Activated CD4-positive, alpha-beta T cell treated with anti-CD3 and anti-CD28 coated beads, Interleukin-2, Interleukin-4, amounts not matched to agents 100 ng/mL and 50 ng/mL, durations not matched to agents 16 hours and 8 hours (primary cell): ENCODE measurements at regions not wholly inside any gene's neighbourhood (a gene's known extent, or its start where the extent isn't known, plus 50 kb on each side); places are given as distances from the start of the nearest gene placed in this dataset.

Experiments used
- DNase-seq: peaks from one replicate; pipeline ENCODE4 v3.0.0-alpha.2; 2020; ENCODE audit warnings: low spot score

DNA sequence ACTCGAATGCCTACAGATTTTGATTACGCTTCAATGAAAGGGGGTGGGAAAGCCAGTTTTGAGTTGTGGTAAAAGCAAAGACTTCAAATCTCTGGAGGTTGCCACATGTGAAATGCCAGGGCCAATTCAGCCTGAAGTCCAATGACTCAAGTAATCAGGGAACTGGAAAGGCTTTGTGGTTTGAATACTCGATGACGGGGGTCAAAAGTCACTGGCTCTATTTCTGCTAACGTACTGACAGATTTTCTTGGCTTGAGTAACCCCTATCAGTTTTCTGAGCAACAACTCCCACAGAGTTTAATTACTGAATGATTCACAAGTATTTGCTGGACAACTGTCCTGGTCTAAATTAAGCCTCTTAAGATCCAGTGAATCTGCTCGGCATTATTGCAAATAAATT is 152.2 kb downstream of the SIPA1L2 start:
- no peak for DNase-seq

DNA sequence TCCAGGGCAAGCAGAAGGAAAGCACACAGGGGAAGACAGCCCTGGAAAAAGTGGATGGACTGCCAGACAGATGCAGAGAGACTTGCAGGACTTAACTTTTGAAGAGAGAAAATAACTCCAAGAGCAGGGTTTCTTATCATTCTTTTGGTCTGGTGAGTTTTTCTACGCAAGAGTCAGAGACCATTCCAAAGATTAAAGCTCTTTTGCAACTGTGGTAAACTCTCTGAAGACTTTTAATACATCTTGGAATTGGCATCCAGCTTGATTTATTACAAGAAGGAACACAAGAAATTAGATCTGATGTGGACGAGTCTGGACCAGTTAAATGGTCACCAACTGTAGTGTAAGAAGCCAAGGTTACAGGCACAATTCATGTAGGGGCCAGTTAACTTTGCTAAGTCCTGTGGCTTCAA is 153.4 kb downstream of the SIPA1L2 start:
- no peak for DNase-seq

DNA sequence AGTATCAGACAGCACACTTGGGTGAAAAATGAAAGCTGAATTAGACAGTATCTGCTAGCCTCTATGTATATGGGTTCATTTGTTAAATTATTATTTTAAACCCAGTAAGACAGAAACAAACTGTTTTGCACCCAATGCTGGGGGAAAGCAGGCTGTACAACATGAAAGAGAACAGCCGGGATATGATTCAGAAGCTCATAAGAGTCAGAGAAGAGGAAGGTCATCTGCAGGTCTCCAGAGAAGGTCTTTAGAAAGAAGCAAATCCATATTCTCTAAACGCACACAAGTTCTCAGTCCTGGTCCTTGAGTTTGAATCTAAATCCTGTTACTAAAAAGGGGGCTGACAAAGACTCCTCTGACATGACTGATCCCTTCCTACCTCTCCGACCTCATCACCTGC is 155.1 kb downstream of the SIPA1L2 start:
- no peak for DNase-seq

DNA sequence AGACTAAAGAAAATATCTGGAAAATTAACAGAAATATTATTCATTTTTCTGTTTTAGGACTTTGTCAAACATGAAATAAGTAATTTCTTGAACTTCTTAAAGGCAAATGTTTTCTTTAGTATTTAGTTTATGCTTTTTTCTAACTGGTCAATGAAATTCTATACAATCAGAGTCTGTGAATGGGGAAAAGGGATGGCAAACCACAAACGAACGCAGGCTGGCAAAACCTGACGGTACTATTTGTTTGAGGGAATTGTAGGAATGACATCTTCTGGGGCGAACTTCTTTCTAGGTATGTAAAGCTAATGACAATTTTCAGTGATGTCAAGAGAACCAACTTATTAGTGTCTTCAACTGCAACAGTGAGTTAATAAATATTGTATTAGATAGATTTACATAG is 156.0 kb downstream of the SIPA1L2 start:
- no peak for DNase-seq

DNA sequence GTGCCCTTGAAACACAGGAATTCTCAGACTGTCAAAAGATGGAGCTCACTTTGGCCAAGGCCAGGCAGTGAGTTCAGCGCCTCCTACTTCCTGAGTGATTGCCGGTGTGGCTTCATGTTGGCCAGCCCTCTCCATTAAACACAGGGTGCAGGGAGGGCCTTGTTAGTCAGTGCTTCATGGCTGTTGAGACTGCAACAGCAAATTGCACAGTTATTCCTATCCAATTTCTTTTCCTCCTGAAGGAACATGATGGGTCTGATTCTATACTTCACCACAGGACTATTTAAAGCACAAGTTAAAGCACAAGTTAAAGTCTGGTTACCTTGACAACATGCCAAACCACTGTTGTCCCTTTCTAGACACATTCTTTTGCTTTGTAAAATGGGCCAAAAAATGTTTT is 156.6 kb downstream of the SIPA1L2 start:
- no peak for DNase-seq

DNA sequence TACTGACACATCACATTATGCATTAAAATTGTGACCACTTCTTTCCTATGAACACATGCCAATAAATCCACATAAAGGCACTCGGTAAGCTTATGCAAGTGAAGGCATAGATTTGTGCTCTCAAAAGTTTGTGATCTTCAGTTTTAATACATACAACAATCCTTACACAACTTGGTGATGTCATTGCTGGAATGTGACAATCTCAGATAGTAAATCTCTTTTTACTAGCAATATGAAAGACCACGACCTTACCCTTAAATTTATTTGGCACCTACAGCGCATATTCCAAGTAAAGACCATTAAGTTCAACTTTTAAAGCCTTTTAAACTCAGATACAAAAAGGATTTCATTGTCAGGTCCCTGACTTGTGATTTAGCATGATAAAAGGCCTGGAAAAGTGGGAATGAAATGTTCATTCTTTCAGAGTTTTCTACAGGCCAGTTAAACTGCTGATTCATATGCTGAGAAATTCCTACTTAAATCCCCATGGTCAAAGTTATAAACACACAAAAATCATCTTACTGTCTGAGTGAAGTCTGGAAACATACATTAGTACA is 157.4 kb downstream of the SIPA1L2 start:
- DNase-seq = no peak

DNA sequence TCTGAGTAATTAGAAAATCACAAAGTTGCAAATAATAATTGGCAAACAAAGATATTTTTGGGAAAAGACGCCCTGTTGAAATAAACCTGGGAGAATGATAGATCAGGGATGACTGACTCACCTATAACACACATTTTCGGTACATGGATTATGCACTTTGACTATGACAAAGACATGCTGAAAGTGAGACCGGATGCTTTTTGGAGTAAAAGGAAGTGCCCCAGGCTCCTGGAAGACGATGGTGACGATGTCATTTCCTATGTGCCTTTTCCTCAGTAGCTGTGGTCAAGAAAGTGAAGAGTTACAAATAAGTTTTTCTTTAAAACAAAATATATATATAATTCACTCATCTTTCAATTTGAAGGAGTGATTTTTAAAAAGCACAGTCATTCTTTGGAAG is 158.7 kb downstream of the SIPA1L2 start:
- DNase-seq = peak; percentile 16

DNA sequence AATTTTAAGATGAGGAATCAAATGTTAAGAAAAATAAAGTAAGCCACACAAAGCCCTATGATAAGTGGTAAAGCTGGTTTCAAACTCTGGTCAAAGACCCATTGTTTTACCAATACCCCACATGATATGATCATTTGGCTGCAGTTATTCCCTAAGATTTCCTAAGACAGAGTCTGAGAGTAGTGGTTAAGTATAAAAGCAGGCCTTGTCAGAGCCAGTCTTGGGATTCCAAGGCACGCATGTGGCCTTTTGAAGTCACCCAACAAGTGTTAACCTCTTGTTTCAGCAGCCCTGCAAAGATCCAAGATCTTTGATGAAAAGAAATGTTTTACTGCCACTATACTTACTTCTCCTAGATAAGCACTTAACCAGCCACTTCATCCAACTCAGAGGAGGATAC is 159.2 kb downstream of the SIPA1L2 start:
- DNase-seq = no peak

DNA sequence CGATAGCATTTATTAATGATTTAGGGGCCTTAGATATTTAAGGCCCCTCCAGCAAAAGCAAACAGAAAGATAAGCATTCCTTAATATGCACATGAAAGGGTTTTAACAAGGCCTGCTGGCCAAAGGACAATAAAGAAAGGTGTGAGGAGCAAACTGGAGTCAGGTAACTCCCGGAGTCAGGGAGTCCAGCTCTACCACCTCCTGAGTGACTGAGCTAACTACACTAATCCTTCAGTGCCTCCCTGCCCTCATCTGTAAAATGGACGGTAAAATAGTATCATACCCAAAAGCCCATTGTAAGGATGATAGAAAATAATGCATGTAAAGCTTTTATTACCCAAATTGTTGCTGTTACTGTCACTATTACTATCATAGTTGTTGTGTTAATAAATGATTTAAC is 161.7 kb downstream of the SIPA1L2 start:
- DNase-seq = no peak

DNA sequence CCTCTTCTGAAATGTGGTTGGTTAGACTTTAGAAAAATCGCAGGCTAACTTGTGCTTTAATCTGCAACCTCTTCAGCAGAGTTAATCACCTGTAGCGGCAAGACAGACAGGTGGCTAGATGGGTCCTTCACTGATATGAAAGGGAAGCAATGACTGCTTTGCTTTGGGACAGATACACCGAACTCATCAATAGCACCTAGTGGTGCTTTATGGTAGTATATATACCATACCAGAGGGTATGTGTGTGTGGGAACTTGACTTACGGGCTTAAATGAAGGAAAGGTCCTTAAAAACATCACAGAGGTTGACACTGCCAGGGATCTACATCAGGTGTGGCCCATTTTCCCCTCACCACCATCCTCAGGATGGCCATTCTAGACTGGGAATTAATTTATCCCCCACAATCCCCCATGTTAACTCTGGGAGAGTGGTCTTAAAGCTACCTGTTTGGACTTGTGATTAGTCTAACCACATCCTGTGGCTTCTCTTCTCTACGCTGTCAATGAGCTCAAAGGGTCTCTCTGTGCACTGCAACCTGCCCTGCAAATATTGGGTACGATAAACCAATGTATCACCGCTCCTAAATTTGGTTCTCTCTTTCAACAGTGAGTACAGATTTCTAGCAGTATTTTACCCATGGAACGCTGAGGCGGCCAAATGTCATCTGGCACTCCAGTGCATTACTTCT is 162.7 kb downstream of the SIPA1L2 start:
- DNase-seq = no peak

DNA sequence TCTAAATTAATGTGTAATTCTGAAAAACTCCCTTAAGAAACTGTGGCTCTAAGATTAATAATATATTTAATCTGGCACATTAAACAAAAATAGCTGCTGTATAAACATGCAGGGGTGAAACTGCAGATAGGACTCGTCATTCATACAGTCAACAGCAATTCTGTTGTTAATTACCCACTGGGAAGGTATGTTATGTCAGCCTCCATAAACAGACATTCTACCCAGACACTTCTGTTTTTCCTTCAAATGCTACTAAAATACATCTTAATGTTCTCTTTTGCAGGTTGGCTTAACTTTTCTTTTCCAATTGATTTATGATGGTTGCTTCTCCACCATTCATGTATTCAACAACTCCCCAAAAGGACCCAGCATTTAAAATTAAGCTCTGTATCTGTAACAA is 165.6 kb downstream of the SIPA1L2 start:
- no peak for DNase-seq

DNA sequence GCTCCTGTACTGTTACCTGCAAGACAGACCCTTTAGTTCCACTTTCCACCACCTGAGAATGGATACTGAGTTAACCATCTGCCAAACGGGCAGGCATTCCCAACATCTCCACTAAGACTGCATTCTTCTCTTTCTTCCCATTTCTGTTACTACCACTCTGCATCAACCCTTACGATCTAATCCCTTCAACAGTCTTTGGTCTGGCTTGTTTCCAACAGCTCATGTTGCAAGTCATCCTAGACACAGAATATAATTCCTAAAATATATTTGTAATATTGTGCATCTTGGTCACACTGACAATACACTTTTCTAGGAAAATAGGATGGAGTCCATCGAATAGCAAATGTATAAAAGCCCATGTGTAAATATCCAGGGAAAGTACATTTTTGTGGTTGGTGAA is 166.7 kb downstream of the SIPA1L2 start:
- no peak for DNase-seq

DNA sequence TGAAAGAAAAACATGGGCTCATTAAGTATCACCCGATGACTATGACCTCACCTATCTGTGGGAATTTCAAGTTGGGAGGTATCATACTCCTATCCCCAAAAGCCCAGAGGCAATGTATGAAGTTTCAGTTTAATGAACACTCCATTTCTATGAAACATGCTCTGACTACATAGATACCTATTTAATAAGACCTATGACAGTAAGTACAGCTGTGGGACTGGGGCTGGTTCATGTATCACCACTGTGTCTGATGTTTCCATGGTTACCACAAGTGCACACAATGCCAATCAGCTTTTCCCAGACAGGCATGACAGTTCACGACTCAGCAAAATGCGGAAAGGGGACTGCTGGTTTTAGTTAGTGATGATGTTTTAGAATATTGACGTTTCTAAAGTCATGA is 167.7 kb downstream of the SIPA1L2 start:
- DNase-seq = no peak

DNA sequence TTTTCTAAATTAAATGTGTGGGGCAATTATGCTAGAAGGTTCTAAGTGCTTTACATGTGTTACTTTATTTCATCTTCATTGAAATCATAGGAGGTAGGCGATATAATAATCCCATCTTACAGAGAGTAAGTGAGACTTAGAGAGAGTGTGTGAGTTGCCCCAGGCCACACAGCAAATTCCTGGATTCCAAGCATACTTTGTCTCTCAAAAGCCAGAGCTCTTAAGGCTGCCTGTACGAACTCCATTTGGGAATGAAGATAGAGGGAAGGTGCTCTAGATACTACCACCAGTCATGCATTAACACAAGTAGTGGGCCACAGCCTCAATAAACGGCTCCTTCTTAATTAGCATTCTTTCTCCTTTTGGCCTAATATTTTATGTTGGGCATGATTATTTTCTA is 170.1 kb downstream of the SIPA1L2 start:
- no peak for DNase-seq

DNA sequence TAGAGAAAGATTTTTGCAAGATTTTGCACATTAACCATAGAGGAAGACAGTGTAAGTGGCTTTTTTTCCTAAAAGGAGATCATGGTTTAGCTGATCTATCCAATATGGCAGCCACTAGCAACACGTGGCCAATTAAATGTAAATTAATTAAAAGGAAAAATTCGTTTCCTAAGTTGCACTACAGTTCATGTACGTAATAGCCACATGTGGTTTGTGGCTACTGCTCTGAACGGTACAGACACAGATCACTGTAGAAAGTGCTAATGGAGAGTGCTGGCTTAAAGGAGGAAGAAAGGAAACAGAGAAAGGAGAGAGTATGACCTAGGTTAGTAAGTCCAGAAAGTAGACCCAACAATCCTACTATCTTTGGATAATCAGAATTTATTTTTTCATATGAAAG is 170.8 kb downstream of the SIPA1L2 start:
- peak; percentile 12 for DNase-seq

DNA sequence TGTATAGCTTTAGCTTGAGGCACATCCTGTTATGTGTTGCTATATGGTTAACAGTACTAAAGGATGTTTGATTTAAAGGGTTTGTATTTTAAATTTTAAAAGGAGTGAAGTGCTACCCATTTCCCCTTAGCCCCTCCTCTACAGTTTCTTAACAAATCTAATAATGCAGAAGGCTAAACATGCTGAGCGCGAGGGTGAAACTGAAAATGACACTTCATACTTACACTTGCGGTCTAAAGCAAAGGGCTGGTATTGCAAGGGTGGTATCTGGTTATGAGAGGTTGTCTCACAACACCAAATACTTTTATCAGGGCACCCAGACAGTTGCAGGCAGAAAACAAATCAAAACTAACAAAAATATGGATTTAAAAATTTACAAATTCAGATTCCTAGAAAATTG is 172.3 kb downstream of the SIPA1L2 start:
- peak; percentile 68 for DNase-seq

DNA sequence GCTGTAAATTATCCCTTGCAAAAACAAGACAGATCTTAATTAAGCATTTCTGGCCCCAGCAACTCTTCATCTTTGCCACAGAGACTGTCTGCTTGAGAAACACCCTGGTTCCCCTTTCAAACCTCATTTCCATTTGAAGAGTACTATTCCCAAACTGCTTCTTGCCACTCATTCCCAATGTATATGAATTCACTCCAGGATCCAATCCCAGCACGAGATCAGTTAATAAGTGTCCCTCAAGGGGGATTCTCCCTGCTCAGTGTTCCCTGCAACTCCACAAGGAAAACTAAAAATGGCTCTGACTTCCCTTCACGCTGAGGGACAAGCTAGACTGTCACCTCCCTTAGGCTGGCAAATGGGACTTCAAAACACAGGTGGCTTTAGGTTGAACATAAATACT is 173.2 kb downstream of the SIPA1L2 start:
- no peak for DNase-seq

DNA sequence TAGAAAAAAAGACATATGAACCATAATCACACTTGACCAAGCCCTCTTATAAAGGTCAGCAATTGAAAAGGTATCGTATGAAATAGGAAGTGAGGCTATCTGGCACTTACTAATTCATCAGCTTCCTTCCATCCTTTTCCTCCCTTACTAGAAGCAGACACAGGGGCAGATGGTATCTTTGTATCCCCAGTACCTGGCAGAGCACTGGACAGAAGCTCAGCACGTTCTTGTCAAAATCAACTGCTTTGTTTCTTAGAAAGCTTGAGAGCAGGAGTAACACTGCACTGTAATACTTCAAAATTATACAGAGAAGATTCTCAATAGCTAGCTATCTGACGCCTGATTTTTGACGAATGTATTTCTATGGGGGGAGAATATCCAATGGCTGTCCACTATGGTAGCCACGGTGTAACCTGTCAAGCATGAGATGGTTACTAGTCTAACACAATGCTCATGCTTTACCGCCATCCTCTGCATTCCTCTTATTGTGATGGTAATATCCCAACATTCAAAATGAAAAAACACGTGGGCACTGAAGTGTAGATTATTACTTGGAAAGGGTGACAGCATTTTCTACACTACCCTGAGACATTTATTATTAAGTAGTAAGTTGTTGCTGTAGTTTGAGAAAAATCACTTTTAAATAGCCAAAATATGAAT is 175.6 kb downstream of the SIPA1L2 start:
- no peak for DNase-seq

DNA sequence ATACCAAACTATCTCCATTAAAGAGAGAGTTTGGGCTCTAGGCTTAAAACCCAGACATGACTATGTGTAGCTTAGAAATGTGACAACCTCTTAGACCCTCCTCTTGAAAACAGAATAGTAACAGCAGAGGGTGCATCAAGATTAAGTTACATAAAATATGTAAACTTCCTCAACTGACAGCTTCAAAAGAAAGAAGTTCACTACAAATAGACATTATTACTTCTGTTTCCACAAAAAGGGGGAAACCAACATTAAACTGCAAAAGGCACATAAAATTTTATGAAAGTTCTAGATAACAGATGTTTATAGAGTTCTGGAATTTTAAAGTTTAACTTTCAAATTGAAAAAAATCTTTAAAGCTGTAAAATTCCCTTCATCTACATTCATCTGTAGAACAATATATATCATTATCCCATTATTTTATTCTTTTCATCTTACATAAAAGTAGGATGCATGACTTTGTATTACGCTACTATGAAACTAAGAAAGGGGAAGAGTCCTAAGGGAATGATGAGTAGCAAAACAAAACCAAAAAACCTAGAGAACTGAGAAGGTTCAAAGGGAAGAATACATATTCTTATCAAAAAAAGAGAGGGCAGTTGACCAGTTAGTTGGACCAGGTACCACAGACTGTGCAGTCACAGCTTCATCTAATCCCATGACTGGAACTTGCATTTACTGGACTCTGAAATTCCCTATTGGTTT is 177.0 kb downstream of the SIPA1L2 start:
- DNase-seq = no peak

DNA sequence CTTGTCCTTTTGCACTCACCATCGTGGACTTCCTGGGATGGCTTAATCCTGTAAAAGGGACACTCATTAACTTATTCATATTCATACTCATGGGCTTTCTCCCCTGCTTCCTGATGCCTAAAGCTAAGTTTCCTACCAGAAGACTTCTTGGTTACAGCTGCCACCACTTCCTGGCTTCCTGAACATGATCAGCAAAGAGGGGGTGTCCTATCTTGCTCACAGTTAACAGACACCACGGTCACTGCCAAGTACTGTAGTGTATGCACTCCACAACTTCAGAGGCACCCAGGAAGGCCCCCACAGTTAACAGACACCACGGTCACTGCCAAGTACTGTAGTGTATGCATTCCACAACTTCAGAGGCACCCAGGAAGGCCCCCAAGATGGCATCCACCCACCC is 177.8 kb downstream of the SIPA1L2 start:
- DNase-seq = no peak

DNA sequence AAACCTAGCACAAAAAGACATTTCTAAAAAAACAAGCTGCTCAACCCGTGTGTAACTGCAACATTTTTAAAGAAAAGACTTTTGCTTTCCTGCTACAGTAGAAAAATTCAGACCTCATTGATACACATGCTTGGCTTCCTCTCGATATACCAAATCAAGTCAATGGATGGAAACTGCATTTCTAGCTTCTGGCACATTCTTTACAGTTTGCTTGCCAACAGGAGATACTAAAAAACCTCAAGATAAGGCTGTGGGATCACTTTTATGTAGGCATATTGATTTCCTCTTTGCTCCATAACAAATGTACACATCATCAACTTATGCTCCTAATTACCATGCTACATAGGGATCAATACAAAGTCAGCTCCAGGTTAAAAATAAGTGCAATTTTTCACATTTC is 178.4 kb downstream of the SIPA1L2 start:
- no peak for DNase-seq

DNA sequence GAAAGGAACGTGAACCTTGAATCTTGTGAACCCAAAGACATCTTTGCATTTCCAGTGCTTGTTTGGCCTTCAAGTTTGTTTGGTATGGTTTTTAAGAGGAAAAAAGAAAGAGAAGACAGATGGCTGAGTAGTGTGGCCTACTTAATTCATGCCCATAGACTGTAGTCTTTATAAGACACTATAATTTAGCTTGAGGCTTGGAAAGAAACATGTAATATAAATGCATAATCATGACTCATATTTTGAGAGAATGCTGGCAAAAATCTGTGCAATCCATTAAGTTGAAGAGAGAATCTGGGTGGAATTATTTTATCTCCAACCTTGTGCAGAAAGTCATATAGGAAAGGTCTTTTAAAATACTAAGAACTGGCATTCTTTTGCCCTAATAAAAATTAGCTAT is 179.3 kb downstream of the SIPA1L2 start:
- DNase-seq = no peak

DNA sequence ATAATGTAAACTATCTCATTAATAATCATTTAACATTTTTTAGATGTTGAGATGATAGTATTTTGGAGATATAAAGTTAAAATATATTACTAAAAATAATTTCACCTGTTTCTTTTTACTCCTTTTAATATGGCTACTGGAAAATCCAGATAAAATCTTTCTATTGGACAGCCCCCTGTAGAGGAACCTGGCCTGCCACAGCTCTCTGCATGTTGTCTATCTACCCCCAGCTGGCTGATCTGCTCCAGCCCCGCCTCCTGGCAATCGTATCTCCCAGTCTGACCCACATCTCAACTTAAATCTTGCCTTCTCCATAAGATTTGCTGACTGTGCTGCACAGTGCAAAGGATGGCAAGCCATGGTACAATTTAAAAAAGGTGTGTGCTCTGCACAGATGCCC is 182.8 kb downstream of the SIPA1L2 start:
- no peak for DNase-seq
